Stimulated activated naive CD4-positive, alpha-beta T cell treated with Interleukin-2 at 50 U/mL for 16 hours (primary cell): ENCODE measurements at regions not wholly inside any gene's neighbourhood (a gene's known extent, or its start where the extent isn't known, plus 50 kb on each side); places are given as distances from the start of the nearest gene placed in this dataset.
"Not testable (repeated sequence)": the region's sequence is repeated elsewhere in the genome, so short reads cannot be mapped to it uniquely, and the experiment has no call there.

Experiments
- DNase-seq: peaks from one replicate; lab custom pipeline; 2025; lab: John Stamatoyannopoulos, UW

GRCh38 chr16:85202631-85203461 lies 90.6 kb upstream of the CIBAR2 start:
- DNase-seq = no peak

DNA sequence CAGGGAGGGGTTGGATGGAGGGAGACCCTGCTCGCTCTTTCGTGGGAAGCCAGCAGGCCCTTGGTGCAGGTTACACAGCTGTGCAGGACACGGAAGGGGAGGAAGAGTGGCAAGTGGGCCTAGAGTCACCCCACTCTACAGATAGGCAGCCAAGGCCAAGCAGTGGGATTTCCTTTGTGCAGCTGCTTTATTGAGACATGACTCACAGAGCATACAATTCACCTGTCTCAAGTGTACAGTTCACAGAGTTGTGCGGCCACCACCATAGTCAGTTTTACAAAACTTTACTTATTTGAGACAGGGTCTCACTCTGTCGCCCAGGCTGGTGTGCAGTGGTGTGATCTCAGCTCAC lies 91.2 kb upstream of the CIBAR2 start:
- no peak for DNase-seq

- no peak for DNase-seq
Observed at GRCh38 chr16:85204242-85205010, 92.2 kb upstream of the CIBAR2 start.

DNA sequence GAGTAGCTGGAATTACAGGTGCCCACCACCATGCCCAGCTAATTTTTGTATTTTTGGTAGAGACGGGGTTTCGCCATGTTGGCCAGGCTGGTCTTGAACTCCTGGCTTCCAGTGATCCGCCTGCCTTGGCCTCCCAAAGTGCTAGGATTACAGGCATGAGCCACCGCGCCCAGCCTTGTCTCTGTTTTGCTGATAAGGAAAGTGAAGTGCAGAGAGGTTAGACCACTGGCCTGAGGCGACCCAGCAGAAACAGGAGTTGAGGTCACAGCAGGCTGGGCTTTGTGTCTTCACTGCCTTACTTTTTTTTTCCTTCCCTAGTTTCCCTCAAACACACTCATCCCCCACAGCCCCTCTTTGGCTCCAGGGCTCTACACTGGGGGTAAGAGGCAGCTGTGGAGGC lies 93.0 kb upstream of the CIBAR2 start:
- DNase-seq = not testable (repeated sequence)

DNA sequence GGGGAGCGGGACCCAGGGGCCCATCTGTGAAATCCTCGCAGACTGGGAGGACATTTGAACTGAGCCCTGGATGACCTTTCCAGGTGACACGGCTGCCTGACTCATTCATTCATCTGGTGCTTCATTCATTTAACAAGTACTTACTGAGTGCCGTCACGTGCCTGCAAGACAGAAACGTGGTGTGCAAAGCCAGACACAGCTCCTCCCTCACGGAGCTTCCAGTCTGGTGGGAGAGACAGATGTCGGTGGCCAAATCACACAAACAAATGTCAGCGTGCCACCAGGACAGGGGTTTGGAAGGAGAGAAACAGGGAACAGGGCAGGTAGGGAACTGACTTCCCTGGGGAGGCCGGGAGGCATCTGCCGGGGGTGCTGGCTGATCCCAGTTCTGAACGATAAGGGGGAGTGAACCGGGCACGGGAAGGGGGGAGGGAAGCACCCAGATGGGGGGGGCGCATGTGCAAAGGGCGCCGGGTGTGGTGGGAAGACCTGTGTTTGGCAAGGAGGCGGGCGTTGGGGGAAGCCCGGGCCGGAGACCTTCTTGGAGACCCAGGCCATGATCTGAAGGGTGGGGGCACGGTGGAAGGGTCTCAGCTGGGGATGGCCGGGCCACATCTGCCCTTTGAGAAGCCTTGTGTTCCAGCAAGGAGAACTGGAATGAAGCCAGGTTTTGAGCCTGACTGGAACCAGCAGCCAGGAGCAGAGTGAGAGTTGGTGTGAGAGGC lies 93.6 kb upstream of the CIBAR2 start:
- no peak for DNase-seq

DNA sequence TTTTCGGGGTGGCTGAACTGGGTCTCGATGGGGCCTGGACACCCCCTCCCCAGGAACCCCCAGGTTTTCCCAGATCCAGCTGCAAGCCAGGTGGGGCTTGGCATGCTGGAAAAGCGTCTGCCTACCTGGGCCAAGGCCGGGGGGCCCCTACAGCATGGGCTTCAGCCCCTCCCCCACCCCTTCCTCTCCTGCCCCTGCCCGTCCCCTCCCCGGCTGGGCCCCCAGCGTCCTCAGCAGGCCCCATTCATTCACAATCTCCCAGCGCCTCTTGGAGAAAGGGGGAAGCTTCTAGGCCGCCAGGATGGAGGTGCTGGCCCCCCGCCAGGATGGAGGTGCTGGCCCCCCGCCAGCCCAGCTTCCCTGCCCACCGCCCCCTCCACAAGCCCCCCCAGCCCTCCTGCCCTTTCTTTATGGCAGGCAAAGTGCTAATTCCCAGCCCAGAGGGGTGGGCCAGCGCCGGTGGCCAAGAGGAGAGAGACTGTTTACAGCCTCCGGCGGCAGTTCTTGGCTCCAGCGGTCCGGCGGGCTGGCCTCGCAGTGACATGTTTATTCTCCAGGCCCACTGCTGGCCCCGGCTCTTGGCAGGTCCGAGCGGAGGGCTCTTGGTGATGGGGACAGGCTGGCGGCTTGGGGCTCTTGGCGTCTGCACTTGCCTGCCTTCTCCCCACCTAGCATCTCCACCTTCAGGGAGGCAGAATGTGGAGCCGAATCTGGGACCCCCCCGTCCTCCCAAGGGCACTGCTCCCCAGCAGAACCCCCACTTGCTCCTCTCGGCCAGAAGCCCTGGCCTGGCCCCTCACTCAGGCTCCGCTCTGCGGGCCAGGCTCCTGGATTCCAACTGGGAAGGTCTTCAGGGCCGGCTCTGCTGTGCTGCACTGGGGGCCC lies 94.4 kb upstream of the CIBAR2 start:
- DNase-seq = no peak

DNA sequence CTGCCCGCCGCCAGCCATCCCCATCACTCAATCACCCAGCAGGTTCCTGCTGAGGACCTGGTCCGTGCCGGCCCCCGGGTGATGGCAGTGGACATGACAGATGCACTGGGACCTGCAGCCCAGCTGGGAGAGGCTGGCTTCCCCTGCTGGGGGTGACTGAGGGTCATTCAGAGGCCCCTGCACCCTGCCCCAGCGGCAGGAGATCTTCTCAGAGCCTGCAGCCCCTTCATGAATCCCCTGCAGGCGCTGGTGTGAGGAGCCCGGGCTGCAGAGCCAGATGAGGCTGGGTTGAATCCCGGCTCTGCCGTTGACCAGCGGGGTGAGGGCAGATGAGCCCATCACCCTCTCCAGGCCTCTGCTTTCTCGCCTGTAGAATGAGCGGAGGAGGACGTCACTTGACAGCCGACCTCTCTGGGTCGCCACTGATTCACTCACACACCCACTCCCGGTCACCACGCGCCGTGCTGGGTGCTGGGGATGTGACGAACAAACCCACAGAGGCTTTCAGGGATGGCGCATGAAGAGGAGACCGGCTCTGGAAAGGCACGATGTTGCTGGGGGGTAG lies 95.2 kb upstream of the CIBAR2 start:
- no peak for DNase-seq

DNA sequence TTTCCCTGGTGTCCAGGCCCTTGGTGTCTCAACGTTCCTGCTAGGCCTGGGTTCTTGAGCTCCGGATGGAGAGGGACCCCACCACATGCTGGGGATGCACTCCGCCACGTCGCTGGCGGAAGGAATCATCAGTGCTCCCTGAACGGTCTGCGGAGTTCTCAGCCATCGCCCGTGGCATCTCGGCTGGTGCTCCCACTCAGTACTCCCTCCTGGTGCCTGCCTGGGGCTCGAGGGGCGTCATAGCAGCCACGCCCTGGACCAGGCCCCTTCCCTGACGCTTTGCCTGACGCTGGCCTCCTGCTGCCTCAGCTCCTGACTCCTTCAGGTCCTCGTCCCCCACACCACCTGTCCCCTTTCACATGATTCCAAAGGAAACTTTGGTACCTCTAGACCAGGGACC lies 95.9 kb upstream of the CIBAR2 start:
- no peak for DNase-seq

DNA sequence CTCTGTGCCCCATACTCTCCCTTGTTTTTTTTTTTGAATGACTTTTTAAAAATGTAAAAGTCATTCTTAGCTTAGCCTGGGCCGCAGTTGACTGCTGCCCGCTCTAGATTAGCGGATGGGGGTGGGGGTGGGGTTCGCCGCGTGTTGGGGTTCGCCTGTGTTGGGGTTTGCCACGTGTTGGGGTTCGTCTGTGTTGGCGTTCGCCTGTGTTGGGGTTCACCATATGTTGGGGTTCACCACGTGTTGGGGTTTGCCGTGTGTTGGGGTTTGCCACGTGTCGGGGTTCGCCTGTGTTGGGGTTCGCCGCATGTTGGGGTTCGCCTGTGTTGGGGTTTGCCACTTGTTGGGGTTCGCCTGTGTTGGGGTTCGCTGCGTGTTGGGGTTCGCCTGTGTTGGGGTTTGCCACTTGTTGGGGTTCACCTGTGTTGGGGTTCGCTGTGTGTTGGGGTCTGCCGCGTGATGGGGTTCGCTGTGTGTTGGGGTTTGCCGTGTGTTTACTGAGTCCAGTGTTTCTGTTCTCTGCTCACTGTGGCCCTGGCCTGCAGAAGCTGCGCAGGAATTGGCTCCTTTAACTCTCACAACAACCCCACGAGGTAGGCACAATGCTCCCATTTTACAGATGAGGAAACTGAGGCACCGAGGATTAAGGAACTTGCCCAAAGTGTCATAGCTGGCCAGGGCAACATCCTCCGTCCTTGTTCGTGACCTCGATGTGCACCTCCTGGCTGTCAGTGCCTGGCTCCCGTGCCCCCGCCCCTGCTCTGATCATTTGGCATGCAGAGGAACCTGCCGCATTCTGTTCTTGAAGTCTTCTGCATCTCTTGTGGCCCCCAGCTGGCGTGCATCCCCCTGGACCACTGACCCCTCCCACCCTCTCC lies 96.6 kb upstream of the CIBAR2 start:
- DNase-seq = no peak

GRCh38 chr16:85209526-85210121 lies 97.4 kb upstream of the CIBAR2 start:
- no peak for DNase-seq

- no peak for DNase-seq
Observed at GRCh38 chr16:85210423-85211169, 98.3 kb upstream of the CIBAR2 start.

DNA sequence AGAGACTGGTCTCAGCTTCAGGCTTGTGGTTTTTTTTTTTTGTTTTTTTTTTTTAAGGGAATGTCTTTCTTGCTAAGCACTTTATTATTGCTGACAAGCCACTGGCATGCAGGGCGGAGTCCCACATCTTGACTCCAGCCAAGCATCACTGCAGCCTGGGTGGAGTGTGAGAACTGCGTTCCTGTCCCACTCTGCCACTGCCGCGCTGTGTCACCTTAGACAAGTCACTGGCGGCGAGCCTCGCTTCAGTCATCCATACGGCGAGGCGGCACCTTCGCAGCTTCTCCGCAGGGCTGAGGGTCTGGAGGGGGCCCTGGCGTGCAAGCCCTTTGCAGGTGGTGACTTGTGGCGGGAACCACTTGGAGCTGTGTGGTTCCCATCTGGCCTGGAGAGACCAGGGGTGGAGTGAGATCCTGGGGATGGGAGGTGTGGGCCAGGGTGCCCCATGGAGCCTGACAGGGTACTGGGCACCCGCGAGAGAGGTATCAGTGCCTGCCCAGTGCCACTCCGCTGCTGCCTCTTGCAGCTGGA lies 99.1 kb upstream of the CIBAR2 start:
- DNase-seq = no peak

DNA sequence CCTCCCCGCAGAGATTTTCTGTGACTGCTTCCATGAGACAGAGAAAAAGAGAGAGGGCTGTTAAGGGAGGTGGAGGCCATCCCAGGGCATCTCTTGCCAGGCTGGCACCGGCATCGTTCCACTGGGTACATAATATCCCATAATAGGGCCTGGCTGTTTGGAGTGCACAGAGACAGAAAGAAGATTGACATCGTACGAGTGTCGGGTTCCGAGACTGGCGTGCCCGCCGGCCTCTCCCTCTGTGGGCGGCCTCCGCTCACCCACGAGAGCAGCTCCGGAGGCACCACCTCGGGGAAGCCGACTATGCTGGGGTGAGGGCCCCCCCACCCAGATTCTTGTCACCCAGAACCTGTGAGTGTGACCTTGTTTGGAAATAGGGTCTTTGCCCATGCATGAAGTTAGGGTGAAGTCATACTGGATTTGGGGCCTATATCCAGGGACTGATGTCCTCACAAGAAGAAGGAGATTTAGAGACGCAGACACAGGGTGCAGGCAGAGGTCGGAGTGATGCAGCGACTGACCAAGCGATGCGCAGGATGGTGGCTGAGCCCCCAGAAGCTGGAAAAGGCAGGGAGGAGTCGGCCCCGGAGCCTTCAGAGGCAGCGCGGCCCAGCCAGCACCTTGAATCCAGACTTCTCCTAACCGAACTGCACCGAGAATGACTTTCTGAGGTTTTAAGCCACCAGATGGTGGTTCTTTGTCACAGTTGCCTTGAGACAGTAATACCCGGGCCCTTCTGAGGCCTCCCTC lies 101.8 kb upstream of the CIBAR2 start:
- DNase-seq = no peak

- DNase-seq = no peak
Observed at GRCh38 chr16:85215478-85216118, 103.3 kb upstream of the CIBAR2 start.

GRCh38 chr16:85216522-85217375 lies 104.5 kb upstream of the CIBAR2 start:
- no peak for DNase-seq

DNA sequence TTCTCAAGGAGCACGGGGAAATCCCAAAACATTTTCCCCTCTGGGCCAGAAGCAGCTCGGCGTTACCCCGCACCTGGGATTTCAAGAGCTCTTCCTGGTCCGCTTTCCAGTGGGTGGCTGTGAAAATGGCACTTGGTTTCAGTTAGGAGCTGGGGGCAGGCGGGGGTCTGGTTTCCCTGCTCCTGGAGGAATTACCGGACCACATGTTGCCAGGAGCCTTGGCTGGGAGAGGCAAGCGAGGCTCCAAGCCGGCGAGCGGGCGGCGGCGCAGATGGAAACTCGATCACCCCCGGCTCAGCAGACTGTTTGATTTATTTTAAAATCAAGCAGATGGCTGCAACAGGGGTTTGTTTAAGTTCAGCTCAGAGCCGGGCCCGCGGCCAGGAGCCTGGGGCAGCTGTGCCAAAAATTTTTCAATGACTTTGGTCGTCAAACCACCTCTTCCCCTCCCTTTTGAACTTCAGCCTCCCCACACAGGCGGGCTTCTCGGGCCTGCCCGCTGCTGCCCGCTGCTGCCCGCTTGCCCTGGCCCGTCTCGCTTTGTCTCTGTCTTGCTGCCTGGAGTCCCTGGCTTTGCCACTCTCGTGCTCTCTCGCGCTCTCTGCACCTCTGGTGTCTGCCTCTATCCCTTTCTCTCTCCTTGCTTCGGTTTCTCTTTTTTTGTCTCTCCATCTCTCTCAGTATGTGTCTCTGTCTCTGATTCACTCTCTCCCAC lies 108.0 kb upstream of the CIBAR2 start:
- DNase-seq = no peak
